ENCODE measurements at regions not wholly inside any gene's neighbourhood (a gene's known extent, or its start where the extent isn't known, plus 50 kb on each side); places are given as distances from the start of the nearest gene placed in this dataset.
"Not testable (repeated sequence)": the region's sequence is repeated elsewhere in the genome, so short reads cannot be mapped to it uniquely, and the experiment has no call there.

GRCh38 chr12:22826026-22826425, 201.1 kb downstream of the ETNK1 start:
- no peak for DNase-seq (ENCODE audit: extremely low spot score)
- CTCF ChIA-PET, result no interaction called here
- TF ChIP-seq CTCF (IDR thresholded peaks at IDR 0.05; ENCODE audit: control extremely low read depth, extremely low read depth, low read depth, missing control alignments), result no peak
- POLR2A ChIA-PET, result no interaction called here

- POLR2A ChIA-PET; CTCF ChIA-PET; DNase-seq (ENCODE audit: extremely low spot score): not testable (repeated sequence)
Measured at GRCh38 chr12:22826446-22826981, 201.5 kb downstream of the ETNK1 start.

GRCh38 chr12:22828066-22828465, 203.1 kb downstream of the ETNK1 start:
- POLR2A ChIA-PET, result no interaction called here
- TF ChIP-seq CTCF (IDR thresholded peaks at IDR 0.05; ENCODE audit: control extremely low read depth, extremely low read depth, low read depth, missing control alignments), result no peak
- CTCF ChIA-PET, result no interaction called here

GRCh38 chr12:22835431-22835830, 210.5 kb downstream of the ETNK1 start:
- no peak for TF ChIP-seq CTCF (IDR thresholded peaks at IDR 0.05; ENCODE audit: control extremely low read depth, extremely low read depth, low read depth, missing control alignments)
- ChIA-PET CTCF (interaction anchor here (1.3 kb wide), 1 partner anchor 369 kb away, joined by 3 read pairs; no protein-coding TSS in a partner anchor), POLR2A (no interaction called here)

More at GRCh38 chr12:22828066-22828465, 203.1 kb downstream of the ETNK1 start:
- DNase-seq (ENCODE audit: extremely low spot score), result no peak

GRCh38 chr12:22850185-22850584, 225.2 kb downstream of the ETNK1 start:
- ChIA-PET CTCF (no interaction called here), POLR2A (no interaction called here)
- TF ChIP-seq CTCF (IDR thresholded peaks at IDR 0.05; ENCODE audit: control extremely low read depth, extremely low read depth, low read depth, missing control alignments), result no peak
- DNase-seq (ENCODE audit: extremely low spot score), result no peak

More at GRCh38 chr12:22835431-22835830, 210.5 kb downstream of the ETNK1 start:
- DNase-seq (ENCODE audit: extremely low spot score), result no peak

GRCh38 chr12:22851532-22851931, 226.6 kb downstream of the ETNK1 start:
- CTCF ChIA-PET, result no interaction called here
- POLR2A ChIA-PET, result no interaction called here
- no peak for TF ChIP-seq CTCF (IDR thresholded peaks at IDR 0.05; ENCODE audit: control extremely low read depth, extremely low read depth, low read depth, missing control alignments)
- no peak for DNase-seq (ENCODE audit: extremely low spot score)

GRCh38 chr12:22855456-22855855, 230.5 kb downstream of the ETNK1 start:
- ChIA-PET CTCF (interaction anchor here (1.1 to 2.3 kb wide), 5 partner anchors 11 to 349 kb away, joined by 3 to 8 read pairs (median 4); no protein-coding TSS in a partner anchor), POLR2A (no interaction called here)
- no peak for DNase-seq (ENCODE audit: extremely low spot score)
- TF ChIP-seq CTCF (IDR thresholded peaks at IDR 0.05; ENCODE audit: control extremely low read depth, extremely low read depth, low read depth, missing control alignments), result no peak

All from GM10248 (cell line).